ENCODE measurements at regions not wholly inside any gene's neighbourhood (a gene's known extent, or its start where the extent isn't known, plus 50 kb on each side); places are given as distances from the start of the nearest gene placed in this dataset.

DNA sequence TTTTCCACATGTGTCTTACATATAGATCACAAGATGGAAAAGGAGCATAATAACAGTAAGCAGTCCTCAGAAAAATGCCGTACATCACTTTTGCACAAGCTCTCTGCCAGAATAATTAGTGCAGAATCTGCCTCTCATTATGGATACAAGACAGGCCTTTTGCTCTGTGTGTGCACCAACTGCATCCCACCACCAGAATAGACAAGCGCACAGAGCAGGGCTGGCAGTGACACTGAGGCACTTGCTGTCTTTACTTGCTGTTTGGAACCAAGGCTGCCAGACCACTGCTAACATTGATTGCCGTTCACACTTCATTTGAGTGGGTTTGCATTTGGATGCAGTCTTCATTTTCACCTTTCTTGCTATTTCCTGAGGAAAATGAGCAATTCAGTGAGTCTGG is 741.3 kb downstream of the TLE1 start:
- Histone ChIP-seq H3K79me2 (ENCODE audit: low read depth) (no peaks in the 10 kb centered on the region), H4K20me1 (ENCODE audit: low read depth) (no peaks in the 10 kb centered on the region), H3K4me3 (no peak overlapping the region), H3K4me1 (peaks cover 5% of the 10 kb centered on the region), H3K4me2 (no peak overlapping the region), H3K9me3 (ENCODE audit: low read depth) (no peaks in the 10 kb centered on the region), H3K36me3 (no peaks in the 10 kb centered on the region), H3F3A (ENCODE audit: low read depth) (no peaks in the 10 kb centered on the region), H2AFZ (replicated peaks) (no peak overlapping the region), H3K27me3 (no peaks in the 10 kb centered on the region), H3K9ac (no peak overlapping the region), H3K27ac (no peak overlapping the region)
- peaks cover 2% of the 10 kb centered on the region for H3K27me3 Mint-ChIP-seq (ENCODE audit: insufficient read depth, low read depth)
- peak; percentile 3 for DNase-seq (ENCODE audit: low spot score)
- no peaks in the 10 kb centered on the region for H3K36me3 Mint-ChIP-seq
- TF ChIP-seq EZH2phosphoT487 (IDR thresholded peaks at IDR 0.05) (no peak), EZH2 (IDR thresholded peaks at IDR 0.05) (no peak)
- TF ChIP-seq, protein P1, sequence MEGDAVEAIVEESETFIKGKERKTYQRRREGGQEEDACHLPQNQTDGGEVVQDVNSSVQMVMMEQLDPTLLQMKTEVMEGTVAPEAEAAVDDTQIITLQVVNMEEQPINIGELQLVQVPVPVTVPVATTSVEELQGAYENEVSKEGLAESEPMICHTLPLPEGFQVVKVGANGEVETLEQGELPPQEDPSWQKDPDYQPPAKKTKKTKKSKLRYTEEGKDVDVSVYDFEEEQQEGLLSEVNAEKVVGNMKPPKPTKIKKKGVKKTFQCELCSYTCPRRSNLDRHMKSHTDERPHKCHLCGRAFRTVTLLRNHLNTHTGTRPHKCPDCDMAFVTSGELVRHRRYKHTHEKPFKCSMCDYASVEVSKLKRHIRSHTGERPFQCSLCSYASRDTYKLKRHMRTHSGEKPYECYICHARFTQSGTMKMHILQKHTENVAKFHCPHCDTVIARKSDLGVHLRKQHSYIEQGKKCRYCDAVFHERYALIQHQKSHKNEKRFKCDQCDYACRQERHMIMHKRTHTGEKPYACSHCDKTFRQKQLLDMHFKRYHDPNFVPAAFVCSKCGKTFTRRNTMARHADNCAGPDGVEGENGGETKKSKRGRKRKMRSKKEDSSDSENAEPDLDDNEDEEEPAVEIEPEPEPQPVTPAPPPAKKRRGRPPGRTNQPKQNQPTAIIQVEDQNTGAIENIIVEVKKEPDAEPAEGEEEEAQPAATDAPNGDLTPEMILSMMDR (IDR thresholded peaks at IDR 0.05), result no peak
- H3K27ac Mint-ChIP-seq, result no peak overlapping the region
- H3K4me3 Mint-ChIP-seq, result no peak overlapping the region
- H3K4me1 Mint-ChIP-seq, result peaks cover 14% of the 10 kb centered on the region
- H3K9me3 Mint-ChIP-seq, result no peaks in the 10 kb centered on the region

DNA sequence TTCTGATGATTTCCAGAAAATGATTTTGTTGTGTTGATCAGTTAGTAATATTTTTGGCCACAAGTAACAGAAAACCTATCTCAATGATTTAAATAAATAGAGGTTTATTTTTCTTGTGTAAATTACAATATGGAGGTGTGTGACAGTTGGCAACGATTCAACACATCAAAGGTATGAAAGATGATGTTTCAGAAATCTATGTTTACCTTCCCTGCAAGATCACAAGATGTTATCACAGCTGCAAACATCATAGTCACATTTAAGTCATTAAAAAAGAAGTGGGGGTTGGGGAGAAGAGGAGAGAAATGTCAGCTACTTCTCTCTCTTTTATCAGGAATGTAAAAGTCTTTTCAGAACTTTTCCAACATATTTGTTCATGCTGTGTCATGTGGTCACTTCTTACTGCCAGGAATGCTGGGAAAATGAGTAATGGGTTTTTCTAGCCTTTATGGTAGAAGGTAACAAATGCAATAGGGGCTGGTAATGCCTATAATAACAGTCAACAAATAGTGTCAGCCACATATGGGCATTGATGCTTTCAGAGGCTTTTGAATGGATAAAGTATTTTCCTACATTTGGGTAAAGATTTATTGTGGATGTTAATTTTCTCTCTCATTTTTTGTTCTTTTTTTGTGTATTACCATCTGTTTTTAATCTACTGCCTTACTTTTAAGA is 742.7 kb downstream of the TLE1 start:
- H3K4me3 ChIP-seq, result no peak overlapping the region
- no peak overlapping the region for H3K9ac ChIP-seq
- TF ChIP-seq, protein P1 (IDR thresholded peaks at IDR 0.05), result no peak
- no peak for TF ChIP-seq EZH2phosphoT487 (IDR thresholded peaks at IDR 0.05)
- no peak for TF ChIP-seq EZH2 (IDR thresholded peaks at IDR 0.05)
- H3K27me3 ChIP-seq, result no peaks in the 10 kb centered on the region
- Mint-ChIP-seq H3K36me3 (no peaks in the 10 kb centered on the region), H3K27ac (no peak overlapping the region), H3K9me3 (peaks cover 2% of the 10 kb centered on the region), H3K27me3 (ENCODE audit: insufficient read depth, low read depth) (peaks cover 1% of the 10 kb centered on the region), H3K4me1 (peaks cover 13% of the 10 kb centered on the region), H3K4me3 (no peak overlapping the region)
- H3K27ac ChIP-seq, result no peak overlapping the region
- no peak overlapping the region for H3K4me2 ChIP-seq
- H3K9me3 ChIP-seq (ENCODE audit: low read depth), result no peaks in the 10 kb centered on the region
- no peaks in the 10 kb centered on the region for H3F3A ChIP-seq (ENCODE audit: low read depth)
- H3K4me1 ChIP-seq, result no peaks in the 10 kb centered on the region
- no peak for DNase-seq (ENCODE audit: low spot score)
- H4K20me1 ChIP-seq (ENCODE audit: low read depth), result no peaks in the 10 kb centered on the region
- H2AFZ ChIP-seq (replicated peaks), result no peak overlapping the region
- H3K36me3 ChIP-seq, result no peaks in the 10 kb centered on the region
- no peaks in the 10 kb centered on the region for H3K79me2 ChIP-seq (ENCODE audit: low read depth)

GRCh38 chr9:80945436-80945835 is 743.9 kb downstream of the TLE1 start:
- Histone ChIP-seq H2AFZ (replicated peaks) (no peak overlapping the region), H3K4me1 (no peaks in the 10 kb centered on the region), H3K27ac (no peak overlapping the region), H3F3A (ENCODE audit: low read depth) (no peaks in the 10 kb centered on the region), H3K36me3 (no peaks in the 10 kb centered on the region), H3K4me2 (no peak overlapping the region), H3K9ac (no peak overlapping the region), H3K79me2 (ENCODE audit: low read depth) (no peaks in the 10 kb centered on the region), H3K27me3 (no peaks in the 10 kb centered on the region), H3K9me3 (ENCODE audit: low read depth) (no peaks in the 10 kb centered on the region), H4K20me1 (ENCODE audit: low read depth) (no peaks in the 10 kb centered on the region), H3K4me3 (no peak overlapping the region)
- H3K27ac Mint-ChIP-seq, result no peak overlapping the region
- peaks cover 10% of the 10 kb centered on the region for H3K4me1 Mint-ChIP-seq
- no peak for DNase-seq (ENCODE audit: low spot score)
- TF ChIP-seq EZH2 (IDR thresholded peaks at IDR 0.05), result no peak
- TF ChIP-seq, protein P1 (IDR thresholded peaks at IDR 0.05), result no peak
- no peak for TF ChIP-seq EZH2phosphoT487 (IDR thresholded peaks at IDR 0.05)
- peaks cover 2% of the 10 kb centered on the region for H3K9me3 Mint-ChIP-seq
- no peaks in the 10 kb centered on the region for H3K36me3 Mint-ChIP-seq
- no peaks in the 10 kb centered on the region for H3K27me3 Mint-ChIP-seq (ENCODE audit: insufficient read depth, low read depth)
- no peak overlapping the region for H3K4me3 Mint-ChIP-seq

Measured in neural progenitor cell (in vitro differentiated cells).